Tibial nerve (tissue), 4 donors: ENCODE measurements at regions not wholly inside any gene's neighbourhood (a gene's known extent, or its start where the extent isn't known, plus 50 kb on each side); places are given as distances from the start of the nearest gene placed in this dataset.

Source experiments
- DNase-seq, 2 donors: peaks; one replicate each; pipeline ENCODE4 v3.0.0-alpha.2; 2019; ENCODE audit warnings: low spot score in 2 of 2
- H3K27ac ChIP-seq, 4 donors: fragments of 200-600 bp; sonication (generic) in 3 of 4; one replicate each; pipeline ENCODE4 v1.5.1; 2017 to 2019; ENCODE audit warnings: mild to moderate bottlenecking in 1 of 4
- H3K27me3 ChIP-seq, 2 donors: fragments of 200-600 bp; sonication (generic) in 1 of 2; one replicate each; pipeline versions ENCODE4 v1.5.1 to v1.6.0; 2017 to 2019
- H3K36me3 ChIP-seq, 3 donors: fragments of 200-600 bp; sonication (generic); one replicate each; pipeline ENCODE4 v1.5.1; 2018 to 2019
- H3K4me1 ChIP-seq, 4 donors: fragments of 200-600 bp; sonication (generic) in 3 of 4; one replicate each; pipeline ENCODE4 v1.5.1; 2017 to 2019
- H3K4me3 ChIP-seq, 4 donors: fragments of 200-600 bp; sonication (generic) in 3 of 4; one replicate each; pipeline ENCODE4 v1.5.1; 2017 to 2019; ENCODE audit warnings: mild to moderate bottlenecking in 1 of 4, moderate library complexity in 1 of 4
- H3K9me3 ChIP-seq, 4 donors: fragments of 200-600 bp; sonication (generic) in 3 of 4; one replicate each; pipeline ENCODE4 v1.5.1; 2017 to 2019
- CTCF ChIP-seq, 5 experiments: fragments of 200-600 bp in 3 of 5; fragments of 450-650 bp in 2 of 5; sonication (generic) in 3 of 5; IDR thresholded peaks; one replicate each; pipeline ENCODE4 v1.5.1; 2016 to 2019; ENCODE audit warnings: antibody characterized with exemption in 5 of 5, mild to moderate bottlenecking in 3 of 5, moderate library complexity in 2 of 5
- EP300 ChIP-seq, 2 donors: sonication (generic); formaldehyde crosslinking; IDR thresholded peaks; one replicate each; pipeline ENCODE4 v1.6.1; 2017; ENCODE audit warnings: antibody characterized with exemption in 2 of 2, mild to moderate bottlenecking in 1 of 2
- POLR2A ChIP-seq, 2 donors: fragments of 450-650 bp; IDR thresholded peaks; one replicate each; pipeline ENCODE4 v1.6.1; 2017; ENCODE audit warnings: antibody characterized with exemption in 2 of 2, mild to moderate bottlenecking in 2 of 2, moderate library complexity in 2 of 2
- WGBS, 2 donors: methylation state at CpG; one replicate each; pipeline ENCODE4 v1.1.5; 2018; 5-methylcytosine and 5-hydroxymethylcytosine counted together

- no peak overlapping the region for H3K27ac ChIP-seq
- H3K4me1 ChIP-seq: no peaks in the 10 kb centered on the region
- no peaks in the 10 kb centered on the region for H3K9me3 ChIP-seq
- no peak for TF ChIP-seq POLR2A (IDR thresholded peaks at IDR 0.05)
- TF ChIP-seq EP300 (IDR thresholded peaks at IDR 0.05): no peak
- TF ChIP-seq CTCF (IDR thresholded peaks at IDR 0.05): no peak
- no peaks in the 10 kb centered on the region for H3K27me3 ChIP-seq
- no peak overlapping the region for H3K4me3 ChIP-seq
- no peak for DNase-seq
- no peaks in the 10 kb centered on the region for H3K36me3 ChIP-seq
- 58 to 70% methylated on average over 1 of the region's 1 CpG for WGBS, 2 donors
Observed at GRCh38 chr7:22670422-22670815, 56.6 kb upstream of the IL6 start.

GRCh38 chr7:22669692-22670421, 57.1 kb upstream of the IL6 start:
- no peaks in the 10 kb centered on the region for H3K27me3 ChIP-seq
- DNase-seq: no peak
- H3K36me3 ChIP-seq: no peaks in the 10 kb centered on the region
- no peak for TF ChIP-seq CTCF (IDR thresholded peaks at IDR 0.05)
- no peak for TF ChIP-seq POLR2A (IDR thresholded peaks at IDR 0.05)
- TF ChIP-seq EP300 (IDR thresholded peaks at IDR 0.05): no peak
- 71 to 77% methylated on average over 5 of the region's 5 CpGs for WGBS, 2 donors
- no peaks in the 10 kb centered on the region for H3K4me1 ChIP-seq
- no peak overlapping the region for H3K27ac ChIP-seq
- H3K9me3 ChIP-seq: no peaks in the 10 kb centered on the region
- no peak overlapping the region for H3K4me3 ChIP-seq

GRCh38 chr7:22668971-22669401, 58.0 kb upstream of the IL6 start:
- no peak for TF ChIP-seq EP300 (IDR thresholded peaks at IDR 0.05)
- no peak for TF ChIP-seq POLR2A (IDR thresholded peaks at IDR 0.05)
- no peak for TF ChIP-seq CTCF (IDR thresholded peaks at IDR 0.05)
- H3K4me3 ChIP-seq: no peak overlapping the region
- DNase-seq: no peak
- H3K36me3 ChIP-seq: no peaks in the 10 kb centered on the region
- H3K9me3 ChIP-seq: no peaks in the 10 kb centered on the region
- no peak overlapping the region for H3K27ac ChIP-seq
- WGBS, 2 donors: 86 to 97% methylated on average over 3 of the region's 3 CpGs
- H3K27me3 ChIP-seq: no peaks in the 10 kb centered on the region
- H3K4me1 ChIP-seq: no peaks in the 10 kb centered on the region

- Histone ChIP-seq H3K4me1 (no peaks in the 10 kb centered on the region), H3K36me3 (no peaks in the 10 kb centered on the region), H3K9me3 (no peaks in the 10 kb centered on the region), H3K4me3 (no peak overlapping the region), H3K27ac (no peak overlapping the region), H3K27me3 (no peaks in the 10 kb centered on the region)
- WGBS, 2 donors: 75 to 77% methylated on average over 2 of the region's 2 CpGs
- no peak for TF ChIP-seq EP300 (IDR thresholded peaks at IDR 0.05)
- no peak for TF ChIP-seq POLR2A (IDR thresholded peaks at IDR 0.05)
- TF ChIP-seq CTCF (IDR thresholded peaks at IDR 0.05): no peak
- no peak for DNase-seq
Observed at GRCh38 chr7:22667562-22668239, 59.3 kb upstream of the IL6 start.

GRCh38 chr7:22667187-22667561, 59.8 kb upstream of the IL6 start:
- no peak overlapping the region for H3K27ac ChIP-seq
- H3K27me3 ChIP-seq: no peaks in the 10 kb centered on the region
- H3K9me3 ChIP-seq: no peaks in the 10 kb centered on the region
- TF ChIP-seq POLR2A (IDR thresholded peaks at IDR 0.05): no peak
- no peak for TF ChIP-seq CTCF (IDR thresholded peaks at IDR 0.05)
- no peak for TF ChIP-seq EP300 (IDR thresholded peaks at IDR 0.05)
- DNase-seq: no peak
- no peaks in the 10 kb centered on the region for H3K36me3 ChIP-seq
- no peaks in the 10 kb centered on the region for H3K4me1 ChIP-seq
- whole genome bisulfite sequencing, 2 donors: 87 to 95% methylated on average over 13 of the region's 13 CpGs
- no peak overlapping the region for H3K4me3 ChIP-seq
